ENCODE measurements at regions not wholly inside any gene's neighbourhood (a gene's known extent, or its start where the extent isn't known, plus 50 kb on each side); places are given as distances from the start of the nearest gene placed in this dataset.
"Not testable (repeated sequence)": the region's sequence is repeated elsewhere in the genome, so short reads cannot be mapped to it uniquely, and the experiment has no call there.

DNA sequence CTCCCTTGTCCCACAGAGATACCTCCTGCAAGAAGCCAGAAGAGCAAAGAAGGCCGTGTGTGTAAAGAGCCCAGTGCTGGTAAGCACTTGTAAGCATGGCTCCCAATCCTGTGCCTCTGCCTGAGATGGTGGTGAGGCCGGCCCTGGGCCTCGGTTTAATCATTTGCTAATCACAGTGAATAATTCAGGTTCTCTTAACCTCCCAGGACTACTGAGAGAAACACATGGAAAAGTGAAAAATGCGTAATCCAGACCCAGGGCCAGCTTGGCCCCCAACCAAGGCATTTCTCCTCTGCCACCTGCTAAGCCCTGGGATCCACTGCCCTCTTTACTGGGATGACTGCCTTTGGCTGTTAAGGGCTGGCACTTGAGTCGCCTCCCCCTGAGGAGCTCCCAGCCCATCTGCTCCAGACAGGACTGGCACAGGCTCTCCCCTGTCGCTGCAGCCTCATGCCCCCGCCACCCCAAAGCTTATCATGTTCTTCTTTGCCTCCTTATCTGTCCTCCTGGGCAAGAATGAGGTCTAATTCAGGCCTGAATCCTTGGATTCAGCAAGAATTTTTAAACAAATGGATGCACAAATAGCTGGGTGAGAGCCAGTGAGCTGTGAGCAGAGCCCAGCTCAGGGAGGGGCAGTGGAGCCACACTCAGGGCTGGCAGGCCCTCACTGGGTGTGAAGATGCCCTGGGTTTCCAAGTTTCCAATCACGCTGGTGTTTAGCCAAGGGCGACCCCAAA, 193.9 kb upstream of the HS6ST1 start:
- no peak for FAIRE-seq

- no peak for FAIRE-seq
Observed at GRCh38 chr2:128513116-128513960, 194.7 kb upstream of the HS6ST1 start.

DNA sequence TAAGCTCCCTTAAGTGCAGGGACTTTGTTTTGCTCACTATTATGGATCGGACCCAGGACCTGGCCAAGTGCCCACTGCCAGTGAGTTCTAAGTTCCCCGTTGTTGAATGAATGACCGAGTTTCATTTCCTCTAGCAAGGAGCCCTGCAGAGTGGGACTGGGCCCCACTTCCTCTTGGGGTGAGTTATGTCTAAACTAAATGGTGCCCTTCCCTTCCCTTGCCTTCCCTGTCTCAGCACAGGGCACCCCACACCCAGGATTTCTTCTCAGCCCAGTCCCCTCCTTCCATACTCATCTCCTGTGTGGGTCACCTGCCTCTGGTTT, 195.3 kb upstream of the HS6ST1 start:
- FAIRE-seq, result no peak

- FAIRE-seq, result no peak
Observed at GRCh38 chr2:128514555-128514955, 195.9 kb upstream of the HS6ST1 start.

- no peak for FAIRE-seq
Observed at GRCh38 chr2:128516938-128517337, 198.3 kb upstream of the HS6ST1 start.

- not testable (repeated sequence) for FAIRE-seq
Observed at GRCh38 chr2:128519028-128519427, 200.4 kb upstream of the HS6ST1 start.

GRCh38 chr2:128519517-128520215, 201.0 kb upstream of the HS6ST1 start:
- FAIRE-seq, result no peak

DNA sequence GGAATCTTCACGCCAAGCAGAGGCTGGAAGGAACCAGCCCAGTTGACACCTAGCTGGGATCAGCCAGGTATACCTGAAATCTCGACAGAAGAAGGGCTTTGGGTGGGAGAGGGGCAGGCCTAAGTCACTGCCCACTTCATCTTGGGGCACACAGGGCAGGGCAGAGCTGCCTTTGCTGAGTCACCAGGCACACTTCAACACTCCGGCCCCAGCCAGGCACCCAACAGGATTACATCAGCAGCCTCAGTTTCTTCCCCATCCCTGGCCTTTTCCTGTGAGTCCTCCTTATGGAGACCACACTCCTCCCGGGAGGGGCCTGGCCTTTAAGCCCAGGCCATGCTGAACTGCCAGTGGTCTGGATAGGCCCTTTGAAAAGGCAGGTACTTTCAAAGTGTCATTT, 201.7 kb upstream of the HS6ST1 start:
- FAIRE-seq, result no peak

GRCh38 chr2:128520791-128521190, 202.1 kb upstream of the HS6ST1 start:
- no peak for FAIRE-seq

- no peak for FAIRE-seq
Observed at GRCh38 chr2:128521482-128521881, 202.8 kb upstream of the HS6ST1 start.

DNA sequence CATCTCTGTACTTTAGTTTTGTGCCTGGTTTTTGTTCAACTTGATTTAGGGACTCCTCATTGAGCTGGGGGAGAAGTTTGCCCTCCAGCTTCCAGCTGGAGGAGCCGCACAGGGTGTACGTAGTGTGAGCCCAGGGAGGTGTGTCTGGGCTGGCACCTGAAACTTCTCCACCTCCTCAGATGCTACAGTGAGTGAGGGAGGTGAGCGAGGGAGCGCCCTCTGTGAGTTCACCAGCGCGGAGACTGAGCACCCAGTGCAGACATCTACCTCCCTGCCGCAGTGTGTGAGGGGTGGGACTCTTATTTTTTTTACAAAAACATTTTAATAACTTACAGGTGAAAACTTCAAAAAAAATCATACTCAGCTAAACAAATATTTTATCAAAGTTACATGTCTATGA, 204.2 kb upstream of the HS6ST1 start:
- no peak for FAIRE-seq

GRCh38 chr2:128523457-128523856, 204.8 kb upstream of the HS6ST1 start:
- FAIRE-seq, result no peak

- FAIRE-seq, result no peak
Observed at GRCh38 chr2:128524183-128524582, 205.5 kb upstream of the HS6ST1 start.

- FAIRE-seq, result no peak
Observed at GRCh38 chr2:128525653-128526052, 207.0 kb upstream of the HS6ST1 start.

GRCh38 chr2:128526455-128526976, 207.8 kb upstream of the HS6ST1 start:
- FAIRE-seq, result no peak

GRCh38 chr2:128528133-128528532, 209.5 kb upstream of the HS6ST1 start:
- no peak for FAIRE-seq

DNA sequence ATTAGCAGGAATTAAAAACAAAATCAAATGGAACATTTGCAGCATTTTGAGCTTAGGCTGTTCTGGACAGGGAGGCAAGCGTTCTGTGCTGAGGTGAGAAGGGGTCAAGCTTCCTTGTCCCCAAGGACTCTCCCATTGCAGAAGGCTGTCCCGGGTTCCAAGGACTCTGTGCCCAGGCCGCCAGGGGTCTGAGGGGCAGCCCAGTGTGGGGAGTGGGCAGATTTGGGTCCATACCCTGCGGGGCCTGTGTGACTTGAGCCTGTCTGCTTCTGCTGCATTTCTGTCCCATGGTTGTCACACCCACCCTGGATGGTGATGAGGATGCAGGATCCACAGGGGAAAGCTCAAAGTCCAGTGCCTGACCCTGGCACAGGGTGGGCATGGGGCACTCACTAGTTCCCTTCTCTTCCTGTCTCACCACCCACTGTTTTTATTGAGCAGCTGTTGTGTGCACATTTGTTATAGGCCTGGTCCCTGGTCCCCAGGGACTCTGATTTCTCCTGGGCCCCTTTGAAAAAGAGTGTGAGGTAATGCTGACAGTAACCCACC, 211.4 kb upstream of the HS6ST1 start:
- no peak for FAIRE-seq

GRCh38 chr2:128531856-128532255, 213.2 kb upstream of the HS6ST1 start:
- no peak for FAIRE-seq

GRCh38 chr2:128533101-128533500, 214.4 kb upstream of the HS6ST1 start:
- no peak for FAIRE-seq

GRCh38 chr2:128534688-128535392, 216.2 kb upstream of the HS6ST1 start:
- FAIRE-seq, result no peak

- FAIRE-seq, result no peak
Observed at GRCh38 chr2:128535953-128536352, 217.3 kb upstream of the HS6ST1 start.

GRCh38 chr2:128536925-128537620, 218.4 kb upstream of the HS6ST1 start:
- FAIRE-seq, result no peak
